Neural cell (in vitro differentiated cells): ENCODE measurements at regions not wholly inside any gene's neighbourhood (a gene's known extent, or its start where the extent isn't known, plus 50 kb on each side); places are given as distances from the start of the nearest gene placed in this dataset.

ENCODE experiments used
- CTCF ChIP-seq: fragments of 450-650 bp; IDR thresholded peaks from 2 replicates; pipeline ENCODE4 v1.5.1; 2014; ENCODE audit warnings: antibody characterized with exemption, mild to moderate bottlenecking, moderate library complexity; ENCODE audit not compliant: poor library complexity, severe bottlenecking
- EP300 ChIP-seq: fragments of 450-650 bp; conservative IDR thresholded peaks from 2 replicates; pipeline ENCODE4 v1.6.1; 2014; ENCODE audit warnings: antibody characterized with exemption, mild to moderate bottlenecking, moderate library complexity; ENCODE audit not compliant: poor library complexity, severe bottlenecking
- EZH2 ChIP-seq: fragments of 200-600, 300-800 bp; shearing (Covaris generic), sonication (generic); IDR thresholded peaks from 2 replicates; pipeline ENCODE4 v1.6.1; 2014; ENCODE audit warnings: antibody characterized with exemption, low read length, borderline replicate concordance, mild to moderate bottlenecking; ENCODE audit not compliant: insufficient read depth, poor library complexity, severe bottlenecking
- POLR2AphosphoS5 ChIP-seq: IDR thresholded peaks from 2 replicates; pipeline ENCODE4 v1.6.1; 2012
- RAD21 ChIP-seq: fragments of 450-650 bp; conservative IDR thresholded peaks from 2 replicates; pipeline ENCODE4 v1.6.1; 2014; ENCODE audit warnings: antibody characterized with exemption, mild to moderate bottlenecking, moderate library complexity
- TAF1 ChIP-seq: IDR thresholded peaks from 2 replicates; pipeline ENCODE4 v1.6.1; 2012; ENCODE audit warnings: low read depth

GRCh38 chr14:30214014-30214413 lies 286.4 kb upstream of the PRKD1 start:
- TF ChIP-seq EP300 (no peak), CTCF (no peak), POLR2AphosphoS5 (no peak), EZH2 (no peak), TAF1 (no peak), RAD21 (no peak)
